HEK293 (cell line): ENCODE measurements at regions not wholly inside any gene's neighbourhood (a gene's known extent, or its start where the extent isn't known, plus 50 kb on each side); places are given as distances from the start of the nearest gene placed in this dataset.
A peak's percentile ranks its signal among the peaks of the same experiment; 100 is the strongest.

Source experiments
- CTCF ChIA-PET: fragments of 350-600 bp; formaldehyde crosslinking; extraction: SDS; loops from one replicate; lab custom pipeline; 2021; ENCODE audit warnings: antibody characterized with exemption; lab: Yijun Ruan, JAX
- POLR2A ChIA-PET: fragments of 300-600 bp; formaldehyde crosslinking; extraction: SDS; loops from one replicate; lab custom pipeline; 2020; ENCODE audit warnings: antibody characterized with exemption, inconsistent platforms; lab: Yijun Ruan, JAX
- H3K27ac ChIP-seq: fragments of 200-500 bp; sonication (Bioruptor generic); 2 replicates; pipeline ENCODE4 v1.5.1; 2014; ENCODE audit warnings: low read depth, low read length, control low read depth, inconsistent platforms; ENCODE audit errors: extremely low read depth
- H3K36me3 ChIP-seq, 2 experiments: fragments of 200-500 bp in 1 of 2; sonication (Bioruptor generic) in 1 of 2; 1 replicate in 1 of 2; 2 replicates in 1 of 2; pipeline ENCODE4 v1.5.1; 2014 to 2017; ENCODE audit warnings: inconsistent platforms in 2 of 2, low read length in 2 of 2; ENCODE audit not compliant: control insufficient read depth in 2 of 2, insufficient read depth in 1 of 2
- H3K4me1 ChIP-seq: fragments of 200-500 bp; sonication (Bioruptor generic); 2 replicates; pipeline ENCODE4 v1.5.1; 2014; ENCODE audit warnings: mild to moderate bottlenecking, low read length, inconsistent platforms; ENCODE audit not compliant: control insufficient read depth, insufficient read depth
- H3K4me3 ChIP-seq: 2 replicates; pipeline ENCODE4 v1.5.1; 2011; ENCODE audit warnings: low read depth, mild to moderate bottlenecking, control low read depth, low read length, moderate library complexity
- H3K9me3 ChIP-seq: fragments of 200-500 bp; sonication (Bioruptor generic); 2 replicates; pipeline ENCODE4 v1.5.1; 2014; ENCODE audit warnings: low read depth, low read length, inconsistent platforms; ENCODE audit not compliant: control insufficient read depth, insufficient read depth
- HOXA7 ChIP-seq: sonication (generic); formaldehyde crosslinking; IDR thresholded peaks from 2 replicates; pipeline ENCODE4 v1.8.1; 2022; ENCODE audit warnings: missing genetic modification reagents, borderline replicate concordance
- KLF8 ChIP-seq: fragments of 450-650 bp; formaldehyde crosslinking; IDR thresholded peaks from 2 replicates; pipeline ENCODE4 v1.5.1; 2016; ENCODE audit warnings: missing biosample characterization, missing genetic modification characterization
- TCF7L2 ChIP-seq: IDR thresholded peaks from 2 replicates; pipeline ENCODE4 v1.6.1; 2011; ENCODE audit warnings: low read depth, mild to moderate bottlenecking, inconsistent platforms, low read length, moderate library complexity, borderline replicate concordance
- ZNF239 ChIP-seq: fragments of 450-650 bp; formaldehyde crosslinking; IDR thresholded peaks from 2 replicates; pipeline ENCODE4 v1.5.1; 2016; ENCODE audit warnings: missing biosample characterization, missing genetic modification characterization
- ZNF248 ChIP-seq: fragments of 450-650 bp; formaldehyde crosslinking; IDR thresholded peaks from 2 replicates; pipeline ENCODE4 v1.5.1; 2017; ENCODE audit warnings: missing biosample characterization, missing genetic modification characterization
- ZNF350 ChIP-seq: fragments of 450-650 bp; formaldehyde crosslinking; IDR thresholded peaks from 2 replicates; pipeline ENCODE4 v1.5.0; 2017; ENCODE audit warnings: missing biosample characterization, mild to moderate bottlenecking, missing genetic modification characterization
- ZNF37A ChIP-seq: fragments of 450-650 bp; IDR thresholded peaks from 2 replicates; pipeline ENCODE4 v1.5.1; 2018; ENCODE audit warnings: missing biosample characterization, missing genetic modification characterization
- ZNF426 ChIP-seq: fragments of 450-650 bp; formaldehyde crosslinking; IDR thresholded peaks from 2 replicates; pipeline ENCODE4 v1.5.1; 2017; ENCODE audit warnings: missing biosample characterization, missing genetic modification characterization, mild to moderate bottlenecking, inconsistent platforms, moderate library complexity
- ZNF433 ChIP-seq: fragments of 450-650 bp; formaldehyde crosslinking; IDR thresholded peaks from 2 replicates; pipeline ENCODE4 v1.5.1; 2016; ENCODE audit warnings: missing biosample characterization, missing genetic modification characterization, low read depth
- ZNF785 ChIP-seq: fragments of 450-650 bp; formaldehyde crosslinking; IDR thresholded peaks from 2 replicates; pipeline ENCODE4 v1.5.1; 2016; ENCODE audit warnings: missing biosample characterization, missing genetic modification characterization
- TF ChIP-seq, protein P1 (sequence below): fragments of 450-650 bp; formaldehyde crosslinking; IDR thresholded peaks from 2 replicates; pipeline ENCODE4 v1.5.1; 2016; ENCODE audit warnings: missing biosample characterization, missing genetic modification characterization, low read depth
- TF ChIP-seq, protein P2 (sequence below): fragments of 450-650 bp; formaldehyde crosslinking; conservative IDR thresholded peaks from 2 replicates; pipeline ENCODE4 v1.5.1; 2016; ENCODE audit warnings: low read depth, missing biosample characterization, missing genetic modification characterization
- TF ChIP-seq, protein P3 (sequence below): fragments of 450-650 bp; formaldehyde crosslinking; IDR thresholded peaks from 2 replicates; pipeline ENCODE4 v1.5.1; 2017; ENCODE audit warnings: missing biosample characterization, missing genetic modification characterization
- TF ChIP-seq, protein P4 (sequence below): fragments of 450-650 bp; formaldehyde crosslinking; IDR thresholded peaks from 2 replicates; pipeline ENCODE4 v1.5.1; 2016; ENCODE audit warnings: missing biosample characterization, missing genetic modification characterization
- TF ChIP-seq, protein P5 (sequence below): fragments of 450-650 bp; IDR thresholded peaks from 2 replicates; pipeline ENCODE4 v1.5.1; 2018; ENCODE audit warnings: missing biosample characterization, mild to moderate bottlenecking, missing genetic modification characterization
- TF ChIP-seq, protein P6 (sequence below): fragments of 450-650 bp; formaldehyde crosslinking; IDR thresholded peaks from 2 replicates; pipeline ENCODE4 v1.5.1; 2016; ENCODE audit warnings: missing biosample characterization, missing genetic modification characterization
- TF ChIP-seq, protein P7 (sequence below): fragments of 450-650 bp; formaldehyde crosslinking; IDR thresholded peaks from 2 replicates; pipeline ENCODE4 v1.5.1; 2016; ENCODE audit warnings: missing biosample characterization, missing genetic modification characterization

DNA sequence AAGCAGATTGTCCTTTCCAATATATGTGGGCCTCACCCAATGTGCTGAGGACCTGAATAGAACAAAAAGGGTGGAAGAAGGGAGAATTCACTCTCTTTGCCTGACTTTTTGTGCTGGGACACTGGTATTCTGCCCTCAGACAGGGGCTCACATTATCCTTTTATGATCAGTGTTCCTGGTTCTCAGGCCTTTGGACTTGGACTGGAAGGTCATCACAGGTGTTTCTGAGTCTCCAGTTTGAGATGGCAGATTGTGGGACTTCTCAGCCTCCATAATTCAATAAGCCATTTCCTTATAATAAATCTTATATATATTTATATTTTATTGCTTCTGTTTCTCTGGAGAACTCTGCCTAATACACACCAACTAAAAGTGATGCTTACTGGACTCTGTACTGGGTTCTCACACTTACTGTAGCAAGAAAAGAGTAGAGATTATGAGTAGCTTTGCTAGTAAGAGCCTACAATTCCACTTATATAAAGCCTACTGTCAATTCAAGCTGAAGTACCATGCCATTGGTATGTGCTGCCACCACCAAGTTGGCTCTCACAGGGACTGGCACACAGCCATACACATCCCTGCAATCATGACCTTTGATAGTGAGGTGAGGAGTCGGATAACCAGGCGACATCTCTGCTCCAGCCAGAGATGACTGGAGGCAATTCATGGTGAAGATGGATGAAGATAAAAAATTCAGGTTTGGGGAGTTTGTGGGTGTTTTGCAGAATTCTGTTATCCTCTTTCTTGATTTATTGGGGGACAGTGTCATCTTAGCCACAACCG is 130.7 kb upstream of the NR3C1 start (continued):
- TF ChIP-seq ZNF433, result no peak
- TF ChIP-seq, all 188 proteins: peak for 0

DNA sequence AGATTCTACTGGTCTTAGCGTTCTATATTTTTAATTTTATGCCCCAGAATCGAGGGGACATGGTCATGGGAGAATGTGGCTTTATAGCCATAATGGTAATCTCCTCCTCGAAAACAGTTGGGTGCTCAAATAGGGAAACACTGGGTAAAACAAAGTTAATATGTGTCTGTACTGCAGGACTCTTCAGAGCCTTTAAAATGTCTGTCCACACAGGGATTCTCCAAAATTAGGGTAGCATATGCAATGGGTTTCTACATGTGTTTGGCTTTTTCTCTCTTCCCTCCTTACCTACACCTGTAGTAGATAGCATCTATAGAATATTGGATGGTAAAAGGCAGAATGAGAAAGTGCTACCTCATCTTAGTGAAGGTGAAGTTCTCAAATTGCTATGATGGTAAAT is 130.0 kb upstream of the NR3C1 start:
- H3K36me3 ChIP-seq, result no peaks in the 10 kb centered on the region
- ChIA-PET CTCF (interaction anchor here (0.7 kb wide), 1 partner anchor 660 kb away, joined by 3 read pairs; no protein-coding TSS in a partner anchor), POLR2A (no interaction called here)
- H3K4me3 ChIP-seq, result no peak overlapping the region
- no peak overlapping the region for H3K27ac ChIP-seq
- H3K9me3 ChIP-seq, result no peaks in the 10 kb centered on the region
- H3K4me1 ChIP-seq, result no peaks in the 10 kb centered on the region
- TF ChIP-seq ZNF37A (tag by site-specific recombination), result no peak
- peak; percentile 71; the same call in 1 of the 2 replicates for TF ChIP-seq ZNF239
- no peak for TF ChIP-seq HOXA7 (CRISPR knock-in tag)
- no peak for TF ChIP-seq KLF8 (tag by site-specific recombination)
- no peak for TF ChIP-seq ZNF350 (tag by site-specific recombination)
- no peak for TF ChIP-seq ZNF248 (tag by site-specific recombination)
- TF ChIP-seq, protein P1, sequence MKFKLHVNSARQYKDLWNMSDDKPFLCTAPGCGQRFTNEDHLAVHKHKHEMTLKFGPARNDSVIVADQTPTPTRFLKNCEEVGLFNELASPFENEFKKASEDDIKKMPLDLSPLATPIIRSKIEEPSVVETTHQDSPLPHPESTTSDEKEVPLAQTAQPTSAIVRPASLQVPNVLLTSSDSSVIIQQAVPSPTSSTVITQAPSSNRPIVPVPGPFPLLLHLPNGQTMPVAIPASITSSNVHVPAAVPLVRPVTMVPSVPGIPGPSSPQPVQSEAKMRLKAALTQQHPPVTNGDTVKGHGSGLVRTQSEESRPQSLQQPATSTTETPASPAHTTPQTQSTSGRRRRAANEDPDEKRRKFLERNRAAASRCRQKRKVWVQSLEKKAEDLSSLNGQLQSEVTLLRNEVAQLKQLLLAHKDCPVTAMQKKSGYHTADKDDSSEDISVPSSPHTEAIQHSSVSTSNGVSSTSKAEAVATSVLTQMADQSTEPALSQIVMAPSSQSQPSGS (tag by site-specific recombination), result no peak
- TF ChIP-seq, protein P2, sequence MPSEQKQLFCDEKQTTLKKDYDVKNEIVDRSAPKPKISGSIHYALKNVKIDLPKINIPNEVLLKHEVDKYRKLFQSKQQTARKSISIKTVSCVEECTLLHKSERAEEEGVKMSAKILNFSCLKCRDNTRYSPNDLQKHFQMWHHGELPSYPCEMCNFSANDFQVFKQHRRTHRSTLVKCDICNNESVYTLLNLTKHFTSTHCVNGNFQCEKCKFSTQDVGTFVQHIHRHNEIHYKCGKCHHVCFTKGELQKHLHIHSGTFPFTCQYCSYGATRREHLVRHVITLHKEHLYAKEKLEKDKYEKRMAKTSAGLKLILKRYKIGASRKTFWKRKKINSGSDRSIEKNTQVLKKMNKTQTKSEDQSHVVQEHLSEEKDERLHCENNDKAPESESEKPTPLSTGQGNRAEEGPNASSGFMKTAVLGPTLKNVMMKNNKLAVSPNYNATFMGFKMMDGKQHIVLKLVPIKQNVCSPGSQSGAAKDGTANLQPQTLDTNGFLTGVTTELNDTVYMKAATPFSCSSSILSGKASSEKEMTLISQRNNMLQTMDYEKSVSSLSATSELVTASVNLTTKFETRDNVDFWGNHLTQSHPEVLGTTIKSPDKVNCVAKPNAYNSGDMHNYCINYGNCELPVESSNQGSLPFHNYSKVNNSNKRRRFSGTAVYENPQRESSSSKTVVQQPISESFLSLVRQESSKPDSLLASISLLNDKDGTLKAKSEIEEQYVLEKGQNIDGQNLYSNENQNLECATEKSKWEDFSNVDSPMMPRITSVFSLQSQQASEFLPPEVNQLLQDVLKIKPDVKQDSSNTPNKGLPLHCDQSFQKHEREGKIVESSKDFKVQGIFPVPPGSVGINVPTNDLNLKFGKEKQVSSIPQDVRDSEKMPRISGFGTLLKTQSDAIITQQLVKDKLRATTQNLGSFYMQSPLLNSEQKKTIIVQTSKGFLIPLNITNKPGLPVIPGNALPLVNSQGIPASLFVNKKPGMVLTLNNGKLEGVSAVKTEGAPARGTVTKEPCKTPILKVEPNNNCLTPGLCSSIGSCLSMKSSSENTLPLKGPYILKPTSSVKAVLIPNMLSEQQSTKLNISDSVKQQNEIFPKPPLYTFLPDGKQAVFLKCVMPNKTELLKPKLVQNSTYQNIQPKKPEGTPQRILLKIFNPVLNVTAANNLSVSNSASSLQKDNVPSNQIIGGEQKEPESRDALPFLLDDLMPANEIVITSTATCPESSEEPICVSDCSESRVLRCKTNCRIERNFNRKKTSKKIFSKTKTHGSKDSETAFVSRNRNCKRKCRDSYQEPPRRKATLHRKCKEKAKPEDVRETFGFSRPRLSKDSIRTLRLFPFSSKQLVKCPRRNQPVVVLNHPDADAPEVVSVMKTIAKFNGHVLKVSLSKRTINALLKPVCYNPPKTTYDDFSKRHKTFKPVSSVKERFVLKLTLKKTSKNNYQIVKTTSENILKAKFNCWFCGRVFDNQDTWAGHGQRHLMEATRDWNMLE (tag by site-specific recombination), result no peak

DNA sequence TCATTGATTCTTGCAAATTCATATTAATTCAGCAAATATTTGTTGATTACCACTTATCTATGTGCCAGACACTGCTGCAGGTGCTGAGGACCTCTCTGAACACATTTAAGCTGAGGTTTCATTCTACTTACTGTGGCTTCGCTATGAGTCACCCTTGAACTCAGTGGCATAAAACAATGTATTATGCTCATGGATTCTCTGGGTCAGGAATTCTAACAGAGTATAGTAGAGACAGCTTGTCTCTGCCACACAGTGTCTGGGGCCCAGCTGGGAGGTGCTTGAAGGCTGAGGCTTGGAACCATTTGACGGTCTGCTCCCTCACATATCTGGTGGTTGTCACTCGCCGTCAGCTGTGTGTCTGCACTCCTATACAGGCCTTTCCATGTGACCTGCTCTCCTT is 124.3 kb upstream of the NR3C1 start:
- ChIA-PET CTCF (no interaction called here), POLR2A (no interaction called here)
- H3K4me3 ChIP-seq, result no peak overlapping the region
- no peaks in the 10 kb centered on the region for H3K4me1 ChIP-seq
- H3K36me3 ChIP-seq, result no peaks in the 10 kb centered on the region
- no peaks in the 10 kb centered on the region for H3K9me3 ChIP-seq
- no peak overlapping the region for H3K27ac ChIP-seq
- TF ChIP-seq TCF7L2 (no peak), ZNF426 (no peak), ZNF785 (tag by site-specific recombination) (no peak), ZNF37A (tag by site-specific recombination) (no peak)
- TF ChIP-seq, protein P3, sequence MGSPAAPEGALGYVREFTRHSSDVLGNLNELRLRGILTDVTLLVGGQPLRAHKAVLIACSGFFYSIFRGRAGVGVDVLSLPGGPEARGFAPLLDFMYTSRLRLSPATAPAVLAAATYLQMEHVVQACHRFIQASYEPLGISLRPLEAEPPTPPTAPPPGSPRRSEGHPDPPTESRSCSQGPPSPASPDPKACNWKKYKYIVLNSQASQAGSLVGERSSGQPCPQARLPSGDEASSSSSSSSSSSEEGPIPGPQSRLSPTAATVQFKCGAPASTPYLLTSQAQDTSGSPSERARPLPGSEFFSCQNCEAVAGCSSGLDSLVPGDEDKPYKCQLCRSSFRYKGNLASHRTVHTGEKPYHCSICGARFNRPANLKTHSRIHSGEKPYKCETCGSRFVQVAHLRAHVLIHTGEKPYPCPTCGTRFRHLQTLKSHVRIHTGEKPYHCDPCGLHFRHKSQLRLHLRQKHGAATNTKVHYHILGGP (tag by site-specific recombination), result no peak
- TF ChIP-seq, protein P4, sequence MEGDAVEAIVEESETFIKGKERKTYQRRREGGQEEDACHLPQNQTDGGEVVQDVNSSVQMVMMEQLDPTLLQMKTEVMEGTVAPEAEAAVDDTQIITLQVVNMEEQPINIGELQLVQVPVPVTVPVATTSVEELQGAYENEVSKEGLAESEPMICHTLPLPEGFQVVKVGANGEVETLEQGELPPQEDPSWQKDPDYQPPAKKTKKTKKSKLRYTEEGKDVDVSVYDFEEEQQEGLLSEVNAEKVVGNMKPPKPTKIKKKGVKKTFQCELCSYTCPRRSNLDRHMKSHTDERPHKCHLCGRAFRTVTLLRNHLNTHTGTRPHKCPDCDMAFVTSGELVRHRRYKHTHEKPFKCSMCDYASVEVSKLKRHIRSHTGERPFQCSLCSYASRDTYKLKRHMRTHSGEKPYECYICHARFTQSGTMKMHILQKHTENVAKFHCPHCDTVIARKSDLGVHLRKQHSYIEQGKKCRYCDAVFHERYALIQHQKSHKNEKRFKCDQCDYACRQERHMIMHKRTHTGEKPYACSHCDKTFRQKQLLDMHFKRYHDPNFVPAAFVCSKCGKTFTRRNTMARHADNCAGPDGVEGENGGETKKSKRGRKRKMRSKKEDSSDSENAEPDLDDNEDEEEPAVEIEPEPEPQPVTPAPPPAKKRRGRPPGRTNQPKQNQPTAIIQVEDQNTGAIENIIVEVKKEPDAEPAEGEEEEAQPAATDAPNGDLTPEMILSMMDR (tag by site-specific recombination), result no peak
- TF ChIP-seq, protein P5, sequence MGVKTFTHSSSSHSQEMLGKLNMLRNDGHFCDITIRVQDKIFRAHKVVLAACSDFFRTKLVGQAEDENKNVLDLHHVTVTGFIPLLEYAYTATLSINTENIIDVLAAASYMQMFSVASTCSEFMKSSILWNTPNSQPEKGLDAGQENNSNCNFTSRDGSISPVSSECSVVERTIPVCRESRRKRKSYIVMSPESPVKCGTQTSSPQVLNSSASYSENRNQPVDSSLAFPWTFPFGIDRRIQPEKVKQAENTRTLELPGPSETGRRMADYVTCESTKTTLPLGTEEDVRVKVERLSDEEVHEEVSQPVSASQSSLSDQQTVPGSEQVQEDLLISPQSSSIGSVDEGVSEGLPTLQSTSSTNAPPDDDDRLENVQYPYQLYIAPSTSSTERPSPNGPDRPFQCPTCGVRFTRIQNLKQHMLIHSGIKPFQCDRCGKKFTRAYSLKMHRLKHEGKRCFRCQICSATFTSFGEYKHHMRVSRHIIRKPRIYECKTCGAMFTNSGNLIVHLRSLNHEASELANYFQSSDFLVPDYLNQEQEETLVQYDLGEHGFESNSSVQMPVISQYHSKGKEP (tag by site-specific recombination), result no peak
- TF ChIP-seq, protein P6, sequence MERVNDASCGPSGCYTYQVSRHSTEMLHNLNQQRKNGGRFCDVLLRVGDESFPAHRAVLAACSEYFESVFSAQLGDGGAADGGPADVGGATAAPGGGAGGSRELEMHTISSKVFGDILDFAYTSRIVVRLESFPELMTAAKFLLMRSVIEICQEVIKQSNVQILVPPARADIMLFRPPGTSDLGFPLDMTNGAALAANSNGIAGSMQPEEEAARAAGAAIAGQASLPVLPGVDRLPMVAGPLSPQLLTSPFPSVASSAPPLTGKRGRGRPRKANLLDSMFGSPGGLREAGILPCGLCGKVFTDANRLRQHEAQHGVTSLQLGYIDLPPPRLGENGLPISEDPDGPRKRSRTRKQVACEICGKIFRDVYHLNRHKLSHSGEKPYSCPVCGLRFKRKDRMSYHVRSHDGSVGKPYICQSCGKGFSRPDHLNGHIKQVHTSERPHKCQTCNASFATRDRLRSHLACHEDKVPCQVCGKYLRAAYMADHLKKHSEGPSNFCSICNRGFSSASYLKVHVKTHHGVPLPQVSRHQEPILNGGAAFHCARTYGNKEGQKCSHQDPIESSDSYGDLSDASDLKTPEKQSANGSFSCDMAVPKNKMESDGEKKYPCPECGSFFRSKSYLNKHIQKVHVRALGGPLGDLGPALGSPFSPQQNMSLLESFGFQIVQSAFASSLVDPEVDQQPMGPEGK, result no peak
- TF ChIP-seq, protein P7, sequence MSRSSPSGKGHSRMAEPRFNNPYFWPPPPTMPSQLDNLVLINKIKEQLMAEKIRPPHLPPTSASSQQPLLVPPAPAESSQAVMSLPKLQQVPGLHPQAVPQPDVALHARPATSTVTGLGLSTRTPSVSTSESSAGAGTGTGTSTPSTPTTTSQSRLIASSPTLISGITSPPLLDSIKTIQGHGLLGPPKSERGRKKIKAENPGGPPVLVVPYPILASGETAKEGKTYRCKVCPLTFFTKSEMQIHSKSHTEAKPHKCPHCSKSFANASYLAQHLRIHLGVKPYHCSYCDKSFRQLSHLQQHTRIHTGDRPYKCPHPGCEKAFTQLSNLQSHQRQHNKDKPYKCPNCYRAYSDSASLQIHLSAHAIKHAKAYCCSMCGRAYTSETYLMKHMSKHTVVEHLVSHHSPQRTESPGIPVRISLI (tag by site-specific recombination), result no peak
